SK-N-SH (cell line): ENCODE measurements at regions not wholly inside any gene's neighbourhood (a gene's known extent, or its start where the extent isn't known, plus 50 kb on each side); places are given as distances from the start of the nearest gene placed in this dataset.

ENCODE experiments used
- CTCF ChIA-PET: fragments of 300-600, 350-600 bp; formaldehyde crosslinking; extraction: SDS; loops from one replicate; lab custom pipeline; 2021; lab: Yijun Ruan, JAX
- POLR2A ChIA-PET: fragments of 350-600 bp; sonication (Branson Sonifier 250); formaldehyde crosslinking; extraction: SDS; loops from one replicate; lab custom pipeline; 2020; ENCODE audit warnings: antibody characterized with exemption, inconsistent platforms; lab: Yijun Ruan, JAX
- DNase-seq: peaks from one replicate; pipeline ENCODE4 v3.0.0; 2012
- H2AFZ ChIP-seq: fragments of 200-600 bp; sonication (generic); 2 replicates; pipeline ENCODE4 v1.8.1; 2016; ENCODE audit warnings: antibody characterized with exemption, mild to moderate bottlenecking, low read depth
- H3F3A ChIP-seq: fragments of 200-600 bp; sonication (generic); replicated peaks from 2 replicates; pipeline ENCODE3; 2016; ENCODE audit warnings: antibody characterized with exemption, mild to moderate bottlenecking; ENCODE audit not compliant: insufficient read depth
- H3K27ac ChIP-seq, 2 experiments: fragments of 200-500 bp in 1 of 2; fragments of 200-600 bp in 1 of 2; sonication (Bioruptor generic) in 1 of 2; sonication (generic), shearing (Covaris generic) in 1 of 2; 2 replicates each; pipeline versions ENCODE4 v1.5.1 to v1.6.1; 2014 to 2016; ENCODE audit warnings: low read depth in 2 of 2, inconsistent platforms in 1 of 2, low read length in 1 of 2, mild to moderate bottlenecking in 1 of 2, mixed read lengths in 1 of 2
- H3K27me3 ChIP-seq: fragments of 200-600 bp; sonication (generic), shearing (Covaris generic); 2 replicates; pipeline ENCODE4 v1.6.1; 2016; ENCODE audit warnings: mixed run types; ENCODE audit not compliant: insufficient read depth
- H3K36me3 ChIP-seq, 2 experiments: fragments of 200-500 bp in 1 of 2; fragments of 200-600 bp in 1 of 2; sonication (Bioruptor generic) in 1 of 2; sonication (generic) in 1 of 2; replicated peaks in 1 of 2; 2 replicates each; pipeline versions ENCODE3 to v1.5.1; 2014 to 2016; ENCODE audit warnings: low read length in 1 of 2, mild to moderate bottlenecking in 1 of 2; ENCODE audit not compliant: insufficient read depth in 2 of 2, control insufficient read depth in 1 of 2
- H3K4me1 ChIP-seq, 2 experiments: fragments of 200-500 bp in 1 of 2; fragments of 200-600 bp in 1 of 2; sonication (Bioruptor generic) in 1 of 2; sonication (generic), shearing (Covaris generic) in 1 of 2; 2 replicates each; pipeline versions ENCODE4 v1.5.1 to v1.6.1; 2014 to 2016; ENCODE audit warnings: low read depth in 1 of 2, low read length in 1 of 2, mixed run types in 1 of 2; ENCODE audit not compliant: insufficient read depth in 2 of 2, control insufficient read depth in 1 of 2
- H3K4me2 ChIP-seq: fragments of 200-600 bp; sonication (generic), shearing (Covaris generic); 2 replicates; pipeline ENCODE4 v1.6.1; 2017; ENCODE audit warnings: mixed run types
- H3K4me3 ChIP-seq, 2 experiments: fragments of 200-500 bp in 1 of 2; fragments of 200-600 bp in 1 of 2; sonication (Bioruptor generic) in 1 of 2; sonication (generic), shearing (Covaris generic) in 1 of 2; 2 replicates each; pipeline versions ENCODE4 v1.5.1 to v1.8.1; 2014 to 2016; ENCODE audit warnings: low read depth in 2 of 2, inconsistent platforms in 1 of 2, low read length in 1 of 2, mild to moderate bottlenecking in 1 of 2, mixed read lengths in 1 of 2, moderate library complexity in 1 of 2
- H3K79me2 ChIP-seq: fragments of 200-600 bp; sonication (generic); 2 replicates; pipeline ENCODE4 v1.8.1; 2017; ENCODE audit warnings: mild to moderate bottlenecking; ENCODE audit not compliant: insufficient read depth
- H3K9ac ChIP-seq: fragments of 200-600 bp; sonication (generic); 2 replicates; pipeline ENCODE4 v1.6.1; 2017; ENCODE audit warnings: mixed run types
- H3K9me2 ChIP-seq: fragments of 200-600 bp; sonication (generic); 2 replicates; pipeline ENCODE4 v1.6.1; 2017; ENCODE audit warnings: mixed run types
- H3K9me3 ChIP-seq: fragments of 200-600 bp; sonication (generic); 2 replicates; pipeline ENCODE4 v1.6.1; 2017; ENCODE audit warnings: mixed run types, mild to moderate bottlenecking, moderate library complexity
- H4K20me1 ChIP-seq: fragments of 200-600 bp; sonication (generic); 2 replicates; pipeline ENCODE4 v1.6.1; 2017; ENCODE audit warnings: mild to moderate bottlenecking, mixed run types; ENCODE audit not compliant: insufficient read depth
- CHD2 ChIP-seq: fragments of 150-350 bp; IDR thresholded peaks from 2 replicates; pipeline ENCODE4 v1.6.1; 2018; ENCODE audit warnings: low read length; ENCODE audit not compliant: partially characterized antibody
- FOSL2 ChIP-seq: IDR thresholded peaks from 2 replicates; pipeline ENCODE4 v1.4.0; 2012; ENCODE audit warnings: low read depth, mild to moderate bottlenecking, moderate library complexity, borderline replicate concordance
- GABPA ChIP-seq: IDR thresholded peaks from 2 replicates; pipeline ENCODE4 v1.4.0; 2012; ENCODE audit warnings: low read depth, mild to moderate bottlenecking
- GATA2 ChIP-seq: sonication (generic); formaldehyde crosslinking; IDR thresholded peaks from 2 replicates; pipeline ENCODE4 v1.5.0; 2020; ENCODE audit warnings: mild to moderate bottlenecking, missing genetic modification reagents
- JUND ChIP-seq: IDR thresholded peaks from 2 replicates; pipeline ENCODE4 v1.4.0; 2012
- NFIC ChIP-seq: IDR thresholded peaks from 2 replicates; pipeline ENCODE4 v1.4.0; 2012; ENCODE audit warnings: borderline replicate concordance
- POLR2AphosphoS5 ChIP-seq: IDR thresholded peaks from 2 replicates; pipeline ENCODE4 v1.6.1; 2012; ENCODE audit warnings: low read depth, low read length
- RCOR1 ChIP-seq: fragments of 150-350 bp; IDR thresholded peaks from 2 replicates; pipeline ENCODE4 v1.6.1; 2017; ENCODE audit warnings: antibody characterized with exemption, low read length
- RFX5 ChIP-seq: IDR thresholded peaks from 2 replicates; pipeline ENCODE4 v1.6.1; 2012; ENCODE audit warnings: mild to moderate bottlenecking, improper control_type of control experiment, low read length
- TAF1 ChIP-seq: IDR thresholded peaks from 2 replicates; pipeline ENCODE4 v1.6.1; 2012; ENCODE audit warnings: low read depth, mild to moderate bottlenecking, low read length, moderate library complexity, borderline replicate concordance
- TCF12 ChIP-seq: IDR thresholded peaks from 2 replicates; pipeline ENCODE4 v1.4.0; 2012
- TEAD4 ChIP-seq: IDR thresholded peaks from 2 replicates; pipeline ENCODE4 v1.4.0; 2012; ENCODE audit warnings: mild to moderate bottlenecking, borderline replicate concordance; ENCODE audit not compliant: insufficient read depth
- WGBS: methylation state at CpG from one replicate; pipeline ENCODE4 v1.1.6; 2017; ENCODE audit warnings: low lambda C conversion rate; 5-methylcytosine and 5-hydroxymethylcytosine counted together
- TF ChIP-seq, protein P1 (sequence below): IDR thresholded peaks from 2 replicates; pipeline ENCODE4 v1.6.1; 2012; ENCODE audit warnings: mild to moderate bottlenecking, low read depth, low read length, moderate library complexity
- TF ChIP-seq, protein P2 (sequence below): fragments of 150-350 bp; IDR thresholded peaks from 2 replicates; pipeline ENCODE4 v1.6.1; 2016; ENCODE audit warnings: mild to moderate bottlenecking, low read depth, low read length
- TF ChIP-seq, protein P3 (sequence below): IDR thresholded peaks from 2 replicates; pipeline ENCODE4; 2012
- TF ChIP-seq, protein P4 (sequence below): IDR thresholded peaks from 2 replicates; pipeline ENCODE4 v1.4.0; 2012; ENCODE audit warnings: low read depth, borderline replicate concordance
- TF ChIP-seq, protein P5 (sequence below): IDR thresholded peaks from 2 replicates; pipeline ENCODE4 v1.4.0; 2012; ENCODE audit warnings: low read depth, borderline replicate concordance
- TF ChIP-seq, protein P6 (sequence below): fragments of 150-350 bp; IDR thresholded peaks from 2 replicates; pipeline ENCODE4 v1.6.1; 2017; ENCODE audit warnings: antibody characterized with exemption, low read length, low read depth, borderline replicate concordance

DNA sequence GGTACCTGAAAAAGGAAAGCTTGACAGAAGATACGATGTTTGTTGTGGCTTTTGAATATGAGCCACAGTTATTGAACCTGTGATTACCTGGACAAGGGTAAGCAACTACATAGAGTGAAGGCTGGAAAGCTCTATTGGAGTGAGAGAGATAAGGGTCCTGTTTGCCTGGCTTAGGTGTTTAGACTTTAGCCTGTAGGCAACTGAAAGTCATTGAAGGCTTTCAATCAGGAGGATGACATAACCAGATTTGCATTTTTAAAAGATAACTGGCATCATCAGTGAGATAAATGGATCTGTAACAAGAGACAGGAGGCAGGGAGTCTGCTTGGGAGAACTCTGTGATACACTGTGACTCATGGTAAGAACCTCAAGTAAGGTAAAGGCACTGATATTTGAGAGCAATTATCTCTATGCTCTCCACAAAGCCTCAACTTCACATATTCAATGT, 128.9 kb upstream of the SOX5 start:
- Histone ChIP-seq H4K20me1 (no peaks in the 10 kb centered on the region), H3K4me1 (no peaks in the 10 kb centered on the region; a peak in 2 of 4 replicates), H3K79me2 (no peaks in the 10 kb centered on the region), H3K27me3 (no peaks in the 10 kb centered on the region), H3K4me2 (no peak overlapping the region), H3K9me3 (no peaks in the 10 kb centered on the region), H3F3A (no peaks in the 10 kb centered on the region), H3K4me3 (no peak overlapping the region), H2AFZ (no peak overlapping the region), H3K36me3 (no peaks in the 10 kb centered on the region), H3K9me2 (no peaks in the 10 kb centered on the region), H3K27ac (no peak overlapping the region), H3K9ac (no peak overlapping the region)
- DNase-seq, result no peak
- TF ChIP-seq, protein P1, sequence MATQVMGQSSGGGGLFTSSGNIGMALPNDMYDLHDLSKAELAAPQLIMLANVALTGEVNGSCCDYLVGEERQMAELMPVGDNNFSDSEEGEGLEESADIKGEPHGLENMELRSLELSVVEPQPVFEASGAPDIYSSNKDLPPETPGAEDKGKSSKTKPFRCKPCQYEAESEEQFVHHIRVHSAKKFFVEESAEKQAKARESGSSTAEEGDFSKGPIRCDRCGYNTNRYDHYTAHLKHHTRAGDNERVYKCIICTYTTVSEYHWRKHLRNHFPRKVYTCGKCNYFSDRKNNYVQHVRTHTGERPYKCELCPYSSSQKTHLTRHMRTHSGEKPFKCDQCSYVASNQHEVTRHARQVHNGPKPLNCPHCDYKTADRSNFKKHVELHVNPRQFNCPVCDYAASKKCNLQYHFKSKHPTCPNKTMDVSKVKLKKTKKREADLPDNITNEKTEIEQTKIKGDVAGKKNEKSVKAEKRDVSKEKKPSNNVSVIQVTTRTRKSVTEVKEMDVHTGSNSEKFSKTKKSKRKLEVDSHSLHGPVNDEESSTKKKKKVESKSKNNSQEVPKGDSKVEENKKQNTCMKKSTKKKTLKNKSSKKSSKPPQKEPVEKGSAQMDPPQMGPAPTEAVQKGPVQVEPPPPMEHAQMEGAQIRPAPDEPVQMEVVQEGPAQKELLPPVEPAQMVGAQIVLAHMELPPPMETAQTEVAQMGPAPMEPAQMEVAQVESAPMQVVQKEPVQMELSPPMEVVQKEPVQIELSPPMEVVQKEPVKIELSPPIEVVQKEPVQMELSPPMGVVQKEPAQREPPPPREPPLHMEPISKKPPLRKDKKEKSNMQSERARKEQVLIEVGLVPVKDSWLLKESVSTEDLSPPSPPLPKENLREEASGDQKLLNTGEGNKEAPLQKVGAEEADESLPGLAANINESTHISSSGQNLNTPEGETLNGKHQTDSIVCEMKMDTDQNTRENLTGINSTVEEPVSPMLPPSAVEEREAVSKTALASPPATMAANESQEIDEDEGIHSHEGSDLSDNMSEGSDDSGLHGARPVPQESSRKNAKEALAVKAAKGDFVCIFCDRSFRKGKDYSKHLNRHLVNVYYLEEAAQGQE, result no peak
- no peak for TF ChIP-seq GATA2 (CRISPR knock-in tag)
- TF ChIP-seq, protein P2, sequence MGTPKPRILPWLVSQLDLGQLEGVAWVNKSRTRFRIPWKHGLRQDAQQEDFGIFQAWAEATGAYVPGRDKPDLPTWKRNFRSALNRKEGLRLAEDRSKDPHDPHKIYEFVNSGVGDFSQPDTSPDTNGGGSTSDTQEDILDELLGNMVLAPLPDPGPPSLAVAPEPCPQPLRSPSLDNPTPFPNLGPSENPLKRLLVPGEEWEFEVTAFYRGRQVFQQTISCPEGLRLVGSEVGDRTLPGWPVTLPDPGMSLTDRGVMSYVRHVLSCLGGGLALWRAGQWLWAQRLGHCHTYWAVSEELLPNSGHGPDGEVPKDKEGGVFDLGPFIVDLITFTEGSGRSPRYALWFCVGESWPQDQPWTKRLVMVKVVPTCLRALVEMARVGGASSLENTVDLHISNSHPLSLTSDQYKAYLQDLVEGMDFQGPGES, result no peak
- TF ChIP-seq TAF1, result no peak
- TF ChIP-seq RCOR1, result no peak
- no peak for TF ChIP-seq JUND
- no peak for TF ChIP-seq NFIC
- TF ChIP-seq CHD2, result no peak
- no peak for TF ChIP-seq POLR2AphosphoS5
- no peak for TF ChIP-seq GABPA
- TF ChIP-seq, protein P3, sequence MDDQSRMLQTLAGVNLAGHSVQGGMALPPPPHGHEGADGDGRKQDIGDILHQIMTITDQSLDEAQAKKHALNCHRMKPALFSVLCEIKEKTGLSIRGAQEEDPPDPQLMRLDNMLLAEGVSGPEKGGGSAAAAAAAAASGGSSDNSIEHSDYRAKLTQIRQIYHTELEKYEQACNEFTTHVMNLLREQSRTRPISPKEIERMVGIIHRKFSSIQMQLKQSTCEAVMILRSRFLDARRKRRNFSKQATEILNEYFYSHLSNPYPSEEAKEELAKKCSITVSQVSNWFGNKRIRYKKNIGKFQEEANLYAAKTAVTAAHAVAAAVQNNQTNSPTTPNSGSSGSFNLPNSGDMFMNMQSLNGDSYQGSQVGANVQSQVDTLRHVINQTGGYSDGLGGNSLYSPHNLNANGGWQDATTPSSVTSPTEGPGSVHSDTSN, result peak; percentile 66
- TF ChIP-seq RFX5, result no peak
- TF ChIP-seq, protein P4, sequence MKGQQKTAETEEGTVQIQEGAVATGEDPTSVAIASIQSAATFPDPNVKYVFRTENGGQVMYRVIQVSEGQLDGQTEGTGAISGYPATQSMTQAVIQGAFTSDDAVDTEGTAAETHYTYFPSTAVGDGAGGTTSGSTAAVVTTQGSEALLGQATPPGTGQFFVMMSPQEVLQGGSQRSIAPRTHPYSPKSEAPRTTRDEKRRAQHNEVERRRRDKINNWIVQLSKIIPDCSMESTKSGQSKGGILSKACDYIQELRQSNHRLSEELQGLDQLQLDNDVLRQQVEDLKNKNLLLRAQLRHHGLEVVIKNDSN, result no peak
- TF ChIP-seq TEAD4, result no peak
- TF ChIP-seq, protein P5, sequence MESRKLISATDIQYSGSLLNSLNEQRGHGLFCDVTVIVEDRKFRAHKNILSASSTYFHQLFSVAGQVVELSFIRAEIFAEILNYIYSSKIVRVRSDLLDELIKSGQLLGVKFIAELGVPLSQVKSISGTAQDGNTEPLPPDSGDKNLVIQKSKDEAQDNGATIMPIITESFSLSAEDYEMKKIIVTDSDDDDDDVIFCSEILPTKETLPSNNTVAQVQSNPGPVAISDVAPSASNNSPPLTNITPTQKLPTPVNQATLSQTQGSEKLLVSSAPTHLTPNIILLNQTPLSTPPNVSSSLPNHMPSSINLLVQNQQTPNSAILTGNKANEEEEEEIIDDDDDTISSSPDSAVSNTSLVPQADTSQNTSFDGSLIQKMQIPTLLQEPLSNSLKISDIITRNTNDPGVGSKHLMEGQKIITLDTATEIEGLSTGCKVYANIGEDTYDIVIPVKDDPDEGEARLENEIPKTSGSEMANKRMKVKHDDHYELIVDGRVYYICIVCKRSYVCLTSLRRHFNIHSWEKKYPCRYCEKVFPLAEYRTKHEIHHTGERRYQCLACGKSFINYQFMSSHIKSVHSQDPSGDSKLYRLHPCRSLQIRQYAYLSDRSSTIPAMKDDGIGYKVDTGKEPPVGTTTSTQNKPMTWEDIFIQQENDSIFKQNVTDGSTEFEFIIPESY, result no peak
- peak; percentile 27; the same call in 1 of the 2 replicates for TF ChIP-seq FOSL2
- TF ChIP-seq, protein P6, sequence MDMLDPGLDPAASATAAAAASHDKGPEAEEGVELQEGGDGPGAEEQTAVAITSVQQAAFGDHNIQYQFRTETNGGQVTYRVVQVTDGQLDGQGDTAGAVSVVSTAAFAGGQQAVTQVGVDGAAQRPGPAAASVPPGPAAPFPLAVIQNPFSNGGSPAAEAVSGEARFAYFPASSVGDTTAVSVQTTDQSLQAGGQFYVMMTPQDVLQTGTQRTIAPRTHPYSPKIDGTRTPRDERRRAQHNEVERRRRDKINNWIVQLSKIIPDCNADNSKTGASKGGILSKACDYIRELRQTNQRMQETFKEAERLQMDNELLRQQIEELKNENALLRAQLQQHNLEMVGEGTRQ, result no peak
- peak; percentile 21; the same call in 1 of the 2 replicates for TF ChIP-seq TCF12
- ChIA-PET CTCF (interaction anchor here (1.0 kb wide), 1 partner anchor 21 kb away, joined by 3 read pairs; no protein-coding TSS in a partner anchor), POLR2A (no interaction called here)
- 56% methylated on average over 1 of the region's 1 CpG for whole genome bisulfite sequencing
